Stomach (tissue), 8 donors: ENCODE measurements at regions not wholly inside any gene's neighbourhood (a gene's known extent, or its start where the extent isn't known, plus 50 kb on each side); places are given as distances from the start of the nearest gene placed in this dataset.

Source experiments
- DNase-seq, 2 donors: peaks; one replicate each; pipeline versions ENCODE4 v3.0.0 to v3.0.0-alpha.2; 2013 to 2019
- H3K27ac ChIP-seq, 5 donors: fragments of 200-600 bp in 4 of 5; sonication (generic) in 4 of 5; one replicate each; pipeline ENCODE4 v1.5.1; 2013 to 2019; ENCODE audit warnings: mild to moderate bottlenecking in 1 of 5, moderate library complexity in 1 of 5
- H3K27me3 ChIP-seq, 3 donors: fragments of 200-600 bp; sonication (generic); one replicate each; pipeline ENCODE4 v1.5.1; 2017 to 2019; ENCODE audit warnings: mixed run types in 1 of 3
- H3K36me3 ChIP-seq, 4 donors: fragments of 200-600 bp; sonication (generic); 1 replicate in 3 of 4; 2 replicates in 1 of 4; pipeline ENCODE4 v1.5.1; 2016 to 2019
- H3K4me1 ChIP-seq, 4 donors: fragments of 200-600 bp; sonication (generic); one replicate each; pipeline ENCODE4 v1.5.1; 2016 to 2019
- H3K4me3 ChIP-seq, 4 donors: fragments of 200-600 bp; sonication (generic) in 3 of 4; one replicate each; pipeline ENCODE4 v1.5.1; 2016 to 2019; ENCODE audit warnings: mild to moderate bottlenecking in 1 of 4
- H3K9me3 ChIP-seq, 4 donors: fragments of 200-600 bp; sonication (generic); one replicate each; pipeline ENCODE4 v1.5.1; 2016 to 2019
- CTCF ChIP-seq, 7 experiments: fragments of 450-650 bp in 4 of 7; fragments of 200-600 bp in 3 of 7; sonication (generic) in 3 of 7; IDR thresholded peaks; one replicate each; pipeline ENCODE4 v1.5.1; 2016 to 2019; ENCODE audit warnings: antibody characterized with exemption in 7 of 7, control low read depth in 2 of 7, mild to moderate bottlenecking in 1 of 7
- EP300 ChIP-seq: sonication (generic); formaldehyde crosslinking; IDR thresholded peaks from one replicate; pipeline ENCODE4 v1.6.1; 2017; ENCODE audit warnings: antibody characterized with exemption
- POLR2A ChIP-seq, 4 donors: fragments of 450-650 bp; IDR thresholded peaks; one replicate each; pipeline ENCODE4 v1.6.1; 2016; ENCODE audit warnings: antibody characterized with exemption in 4 of 4, control low read depth in 2 of 4, mild to moderate bottlenecking in 1 of 4, moderate library complexity in 1 of 4
- POLR2AphosphoS5 ChIP-seq, 3 donors: sonication (generic); formaldehyde crosslinking; IDR thresholded peaks; one replicate each; pipeline ENCODE4 v1.6.1; 2016; ENCODE audit warnings: antibody characterized with exemption in 3 of 3
- whole genome bisulfite sequencing, 5 donors: extraction: QIAGEN DNeasy Blood & Tissue Kit in 3 of 5; methylation state at CpG; one replicate each; pipeline versions ENCODE4 v1.1.5 to v1.1.7; 2013 to 2018; 5-methylcytosine and 5-hydroxymethylcytosine counted together
- intact Hi-C: fragments of 100-400 bp; cut with DNase I; formaldehyde crosslinking; loops from one replicate; pipeline ENCODE4 v1.15.1; 2023; ENCODE audit warnings: low total_unique reads
- donor health status: healthy with polysubstance abuse.
- donor health status: Bipolar disorder and iron deficiency.
- donor health status: healthy.

GRCh38 chr9:3762076-3762475 lies 236.3 kb upstream of the RFX3 start:
- Histone ChIP-seq H3K9me3 (no peaks in the 10 kb centered on the region), H3K4me3 (no peak overlapping the region), H3K4me1 (peaks cover 0 to 12% (median 7%) of the 10 kb centered on the region in 4 donors), H3K36me3 (no peaks in the 10 kb centered on the region), H3K27me3 (no peaks in the 10 kb centered on the region), H3K27ac (no peak overlapping the region)
- intact Hi-C loops: no loop called here
- TF ChIP-seq POLR2AphosphoS5 (IDR thresholded peaks at IDR 0.05) (no peak), POLR2A (IDR thresholded peaks at IDR 0.05) (no peak), CTCF (IDR thresholded peaks at IDR 0.05) (no peak), EP300 (no peak)
- 40 to 55% (median 46%) methylated on average over 3 of the region's 3 CpGs for WGBS, 5 donors
- DNase-seq: no peak

DNA sequence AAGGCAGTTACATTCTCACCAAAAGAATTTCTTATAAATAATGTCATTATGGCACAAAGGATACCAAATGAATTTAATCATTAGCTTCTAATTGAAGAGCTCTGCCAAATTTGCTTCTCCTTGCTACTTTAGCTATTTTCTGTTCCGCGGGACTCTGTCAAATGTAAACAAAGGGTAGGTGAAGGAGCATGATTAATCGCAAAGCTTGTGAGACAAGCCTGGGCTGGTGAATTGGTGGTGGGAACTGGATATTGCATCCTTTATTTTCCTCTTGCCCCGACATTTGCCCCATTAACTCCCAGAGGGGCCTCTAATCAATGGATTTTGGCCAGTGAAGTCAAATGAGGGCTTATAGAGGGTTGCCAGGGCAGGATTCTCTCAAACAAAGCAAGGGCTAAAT lies 234.2 kb upstream of the RFX3 start:
- Histone ChIP-seq H3K9me3 (no peaks in the 10 kb centered on the region), H3K4me3 (no peak overlapping the region), H3K27ac (no peak overlapping the region), H3K36me3 (no peaks in the 10 kb centered on the region), H3K27me3 (no peaks in the 10 kb centered on the region), H3K4me1 (peaks cover 0 to 12% (median 7%) of the 10 kb centered on the region in 4 donors)
- DNase-seq: peak in 1 of 2 donors; percentile 44
- WGBS, 5 donors: 11 to 21% (median 14%) methylated on average over 4 of the region's 4 CpGs
- no peak for TF ChIP-seq EP300
- TF ChIP-seq POLR2AphosphoS5 (IDR thresholded peaks at IDR 0.05): no peak
- TF ChIP-seq POLR2A (IDR thresholded peaks at IDR 0.05): no peak
- no peak for TF ChIP-seq CTCF (IDR thresholded peaks at IDR 0.05)
- intact Hi-C loops: no loop called here

DNA sequence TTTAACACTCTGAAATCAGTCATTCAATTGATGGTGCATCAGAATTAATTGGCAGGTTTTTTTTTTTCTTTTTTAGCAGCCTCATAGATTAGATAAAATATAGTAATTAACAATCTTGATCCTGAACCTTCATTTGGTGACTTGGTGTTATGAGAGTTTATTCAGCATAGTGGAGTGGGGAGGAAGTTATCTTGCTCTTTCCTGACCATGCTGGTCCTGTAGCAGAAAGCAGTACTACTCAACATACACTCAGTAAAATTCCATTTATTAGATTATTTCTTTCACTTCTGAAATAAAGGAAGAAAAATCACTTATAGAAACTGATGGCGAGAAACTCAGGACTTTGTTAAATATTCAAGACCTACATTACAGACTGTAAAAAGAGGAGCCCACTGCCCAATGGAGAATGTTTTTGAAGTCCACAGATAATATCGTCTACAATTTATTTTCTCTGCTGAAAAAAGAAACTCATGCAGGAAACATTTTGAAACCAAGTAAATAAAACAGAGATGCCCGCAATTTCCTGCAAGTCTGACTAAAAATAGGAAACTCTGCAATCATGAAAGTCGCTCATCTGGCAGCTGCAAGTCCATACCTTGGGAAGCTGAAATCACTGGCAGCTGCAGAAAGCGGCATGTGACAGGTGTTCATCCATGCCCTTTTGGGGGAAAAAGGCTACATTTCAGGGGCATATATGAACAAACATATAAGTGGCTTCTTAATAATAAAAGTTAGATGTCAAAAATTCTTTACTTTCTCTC lies 233.2 kb upstream of the RFX3 start:
- TF ChIP-seq CTCF (IDR thresholded peaks at IDR 0.05): no peak
- TF ChIP-seq POLR2AphosphoS5 (IDR thresholded peaks at IDR 0.05): no peak
- no peak for TF ChIP-seq POLR2A (IDR thresholded peaks at IDR 0.05)
- TF ChIP-seq EP300: no peak
- Histone ChIP-seq H3K9me3 (no peaks in the 10 kb centered on the region), H3K27me3 (no peaks in the 10 kb centered on the region), H3K27ac (no peak overlapping the region), H3K36me3 (no peaks in the 10 kb centered on the region), H3K4me3 (no peak overlapping the region), H3K4me1 (peaks cover 0 to 12% (median 7%) of the 10 kb centered on the region in 4 donors)
- DNase-seq: no peak
- WGBS, 5 donors: 45 to 68% (median 60%) methylated on average over 5 of the region's 5 CpGs
- intact Hi-C loops: no loop called here

DNA sequence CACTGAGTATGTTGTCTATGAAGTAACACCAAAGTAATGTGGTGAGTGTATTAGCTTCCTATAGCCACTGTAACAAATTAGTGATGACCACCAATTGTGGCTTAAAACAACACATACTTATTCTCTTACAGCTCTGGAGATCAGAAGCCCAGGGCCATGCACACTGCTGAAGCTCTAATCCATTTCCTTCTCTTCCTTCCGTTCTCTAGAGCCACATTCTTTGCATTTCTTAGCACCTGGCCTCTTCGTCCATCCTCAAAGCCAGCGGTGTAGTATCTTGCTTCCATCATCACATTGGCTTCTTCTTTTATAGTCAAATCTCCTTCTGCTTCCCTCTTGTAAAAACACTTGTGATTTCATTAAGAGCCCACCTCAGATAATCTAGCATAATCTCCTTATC lies 230.3 kb upstream of the RFX3 start:
- WGBS, 5 donors: 88 to 98% (median 93%) methylated on average over 3 of the region's 3 CpGs
- DNase-seq: no peak
- Histone ChIP-seq H3K27ac (no peak overlapping the region), H3K36me3 (no peaks in the 10 kb centered on the region), H3K9me3 (no peaks in the 10 kb centered on the region), H3K4me1 (peaks cover 0 to 12% (median 7%) of the 10 kb centered on the region in 4 donors), H3K27me3 (no peaks in the 10 kb centered on the region), H3K4me3 (no peak overlapping the region)
- no peak for TF ChIP-seq CTCF (IDR thresholded peaks at IDR 0.05)
- no peak for TF ChIP-seq POLR2AphosphoS5 (IDR thresholded peaks at IDR 0.05)
- no peak for TF ChIP-seq POLR2A (IDR thresholded peaks at IDR 0.05)
- no peak for TF ChIP-seq EP300
- intact Hi-C loops: no loop called here
